Neural cell (in vitro differentiated cells): ENCODE measurements at regions not wholly inside any gene's neighbourhood (a gene's known extent, or its start where the extent isn't known, plus 50 kb on each side); places are given as distances from the start of the nearest gene placed in this dataset.

Source experiments
- H2AFZ ChIP-seq: fragments of 200-600, 300-800 bp; sonication (generic), shearing (Covaris generic); 2 replicates; pipeline ENCODE4 v1.6.0; 2014; ENCODE audit warnings: low read depth, mild to moderate bottlenecking, antibody characterized with exemption, low read length, moderate library complexity
- H3F3A ChIP-seq: fragments of 200-600 bp; shearing (Covaris generic); 2 replicates; pipeline ENCODE4 v1.6.1; 2016; ENCODE audit warnings: mild to moderate bottlenecking, moderate library complexity, mixed read lengths, antibody characterized with exemption, low read length; ENCODE audit not compliant: insufficient read depth, poor library complexity, severe bottlenecking
- H3K27ac ChIP-seq: fragments of 200-600, 300-800 bp; sonication (generic), shearing (Covaris generic); 2 replicates; pipeline ENCODE4 v1.5.1; 2014; ENCODE audit warnings: mild to moderate bottlenecking, low read length, moderate library complexity
- H3K27me3 ChIP-seq: fragments of 300-800, 200-600 bp; sonication (generic), shearing (Covaris generic); 2 replicates; pipeline ENCODE4 v1.6.0; 2014; ENCODE audit warnings: mild to moderate bottlenecking, low read depth, low read length, moderate library complexity; ENCODE audit not compliant: insufficient read depth
- H3K36me3 ChIP-seq: fragments of 300-800, 200-600 bp; sonication (generic), shearing (Covaris generic); 2 replicates; pipeline ENCODE4 v1.5.1; 2014; ENCODE audit warnings: mild to moderate bottlenecking, antibody characterized with exemption, low read length, moderate library complexity; ENCODE audit not compliant: insufficient read depth
- H3K4me2 ChIP-seq: fragments of 300-800, 200-600 bp; sonication (generic), shearing (Covaris generic); 2 replicates; pipeline ENCODE4 v1.6.0; 2014; ENCODE audit warnings: mild to moderate bottlenecking, low read length
- H3K4me3 ChIP-seq: fragments of 300-800, 200-600 bp; sonication (generic), shearing (Covaris generic); 2 replicates; pipeline ENCODE4 v1.5.1; 2014; ENCODE audit warnings: mild to moderate bottlenecking, low read length, moderate library complexity
- H3K79me2 ChIP-seq: fragments of 200-600 bp; shearing (Covaris generic); replicated peaks from 2 replicates; pipeline ENCODE4 v1.6.0; 2014; ENCODE audit warnings: mild to moderate bottlenecking, low read length, moderate library complexity; ENCODE audit not compliant: insufficient read depth
- H3K9ac ChIP-seq: fragments of 300-800, 200-600 bp; sonication (generic), shearing (Covaris generic); 2 replicates; pipeline ENCODE4 v1.6.1; 2016; ENCODE audit warnings: mild to moderate bottlenecking, low read length, mixed read lengths
- H3K9me2 ChIP-seq: fragments of 200-600 bp; shearing (Covaris generic); 2 replicates; pipeline ENCODE4 v1.6.1; 2016; ENCODE audit warnings: mild to moderate bottlenecking, low read length, mixed read lengths; ENCODE audit not compliant: insufficient read depth
- H3K9me3 ChIP-seq: fragments of 200-600, 300-800 bp; sonication (generic), shearing (Covaris generic); 2 replicates; pipeline ENCODE4 v1.6.1; 2016; ENCODE audit warnings: mild to moderate bottlenecking, mixed run types, low read length, moderate library complexity, mixed read lengths
- H4K20me1 ChIP-seq: fragments of 200-600 bp; shearing (Covaris generic); 2 replicates; pipeline ENCODE4 v1.6.1; 2016; ENCODE audit warnings: mild to moderate bottlenecking, mixed run types; ENCODE audit not compliant: insufficient read depth
- EP300 ChIP-seq: fragments of 450-650 bp; conservative IDR thresholded peaks from 2 replicates; pipeline ENCODE4 v1.6.1; 2014; ENCODE audit warnings: antibody characterized with exemption, mild to moderate bottlenecking, moderate library complexity; ENCODE audit not compliant: poor library complexity, severe bottlenecking
- EZH2 ChIP-seq: fragments of 200-600, 300-800 bp; shearing (Covaris generic), sonication (generic); IDR thresholded peaks from 2 replicates; pipeline ENCODE4 v1.6.1; 2014; ENCODE audit warnings: antibody characterized with exemption, low read length, borderline replicate concordance, mild to moderate bottlenecking; ENCODE audit not compliant: insufficient read depth, poor library complexity, severe bottlenecking
- MXI1 ChIP-seq: fragments of 450-650 bp; conservative IDR thresholded peaks from 2 replicates; pipeline ENCODE4 v1.6.1; 2014; ENCODE audit warnings: antibody characterized with exemption, mild to moderate bottlenecking; ENCODE audit not compliant: poor library complexity, severe bottlenecking
- POLR2AphosphoS5 ChIP-seq: IDR thresholded peaks from 2 replicates; pipeline ENCODE4 v1.6.1; 2012
- RAD21 ChIP-seq: fragments of 450-650 bp; conservative IDR thresholded peaks from 2 replicates; pipeline ENCODE4 v1.6.1; 2014; ENCODE audit warnings: antibody characterized with exemption, mild to moderate bottlenecking, moderate library complexity
- REST ChIP-seq: IDR thresholded peaks from 2 replicates; pipeline ENCODE4 v1.6.1; 2012; ENCODE audit warnings: borderline replicate concordance
- SMC3 ChIP-seq: fragments of 450-650 bp; conservative IDR thresholded peaks from 2 replicates; pipeline ENCODE4 v1.6.1; 2014; ENCODE audit warnings: antibody characterized with exemption, mild to moderate bottlenecking, moderate library complexity; ENCODE audit not compliant: poor library complexity
- TAF1 ChIP-seq: IDR thresholded peaks from 2 replicates; pipeline ENCODE4 v1.6.1; 2012; ENCODE audit warnings: low read depth
- TF ChIP-seq, protein P1 (sequence below): fragments of 450-650 bp; IDR thresholded peaks from 2 replicates; pipeline ENCODE4 v1.5.1; 2014; ENCODE audit warnings: antibody characterized with exemption, mild to moderate bottlenecking, moderate library complexity; ENCODE audit not compliant: poor library complexity, severe bottlenecking

GRCh38 chr16:13307851-13308250 lies 406.5 kb downstream of the SHISA9 start:
- no peaks in the 10 kb centered on the region for H3K79me2 ChIP-seq
- TF ChIP-seq, protein P1, sequence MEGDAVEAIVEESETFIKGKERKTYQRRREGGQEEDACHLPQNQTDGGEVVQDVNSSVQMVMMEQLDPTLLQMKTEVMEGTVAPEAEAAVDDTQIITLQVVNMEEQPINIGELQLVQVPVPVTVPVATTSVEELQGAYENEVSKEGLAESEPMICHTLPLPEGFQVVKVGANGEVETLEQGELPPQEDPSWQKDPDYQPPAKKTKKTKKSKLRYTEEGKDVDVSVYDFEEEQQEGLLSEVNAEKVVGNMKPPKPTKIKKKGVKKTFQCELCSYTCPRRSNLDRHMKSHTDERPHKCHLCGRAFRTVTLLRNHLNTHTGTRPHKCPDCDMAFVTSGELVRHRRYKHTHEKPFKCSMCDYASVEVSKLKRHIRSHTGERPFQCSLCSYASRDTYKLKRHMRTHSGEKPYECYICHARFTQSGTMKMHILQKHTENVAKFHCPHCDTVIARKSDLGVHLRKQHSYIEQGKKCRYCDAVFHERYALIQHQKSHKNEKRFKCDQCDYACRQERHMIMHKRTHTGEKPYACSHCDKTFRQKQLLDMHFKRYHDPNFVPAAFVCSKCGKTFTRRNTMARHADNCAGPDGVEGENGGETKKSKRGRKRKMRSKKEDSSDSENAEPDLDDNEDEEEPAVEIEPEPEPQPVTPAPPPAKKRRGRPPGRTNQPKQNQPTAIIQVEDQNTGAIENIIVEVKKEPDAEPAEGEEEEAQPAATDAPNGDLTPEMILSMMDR, result no peak
- no peak for TF ChIP-seq SMC3
- no peak for TF ChIP-seq POLR2AphosphoS5
- no peak for TF ChIP-seq RAD21
- no peak for TF ChIP-seq REST
- no peak for TF ChIP-seq TAF1
- TF ChIP-seq MXI1, result no peak
- TF ChIP-seq EP300, result no peak
- no peak for TF ChIP-seq EZH2
- H3K9me2 ChIP-seq, result no peaks in the 10 kb centered on the region
- no peaks in the 10 kb centered on the region for H3K27me3 ChIP-seq
- no peak overlapping the region for H3K4me2 ChIP-seq
- H3K36me3 ChIP-seq, result no peaks in the 10 kb centered on the region
- no peak overlapping the region for H3K4me3 ChIP-seq
- H3F3A ChIP-seq, result no peaks in the 10 kb centered on the region
- no peaks in the 10 kb centered on the region for H4K20me1 ChIP-seq
- no peaks in the 10 kb centered on the region for H3K9me3 ChIP-seq
- H3K9ac ChIP-seq, result no peak overlapping the region
- H2AFZ ChIP-seq, result no peak overlapping the region
- no peak overlapping the region for H3K27ac ChIP-seq

DNA sequence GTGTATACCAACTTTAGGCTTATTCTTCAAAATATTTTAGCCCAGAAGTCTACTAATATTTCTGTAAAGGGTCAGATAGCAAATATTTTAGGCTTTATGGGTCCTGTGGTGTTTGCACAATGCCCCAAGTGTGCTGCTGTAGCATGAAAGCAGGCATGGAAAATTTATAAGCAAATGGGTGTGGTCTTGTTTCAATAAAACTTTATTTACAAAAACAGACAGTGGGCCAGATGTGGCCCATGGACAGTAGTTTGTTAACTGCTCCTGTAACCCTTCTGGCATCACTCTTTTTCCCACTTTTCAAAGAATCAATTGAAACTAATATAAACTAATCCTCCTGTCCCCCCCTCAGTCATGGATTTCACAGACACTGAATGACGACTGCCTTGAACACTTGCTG lies 410.7 kb downstream of the SHISA9 start:
- H2AFZ ChIP-seq, result no peak overlapping the region
- no peaks in the 10 kb centered on the region for H3K36me3 ChIP-seq
- no peak overlapping the region for H3K27ac ChIP-seq
- H3K9me2 ChIP-seq, result no peaks in the 10 kb centered on the region
- H3K9ac ChIP-seq, result no peak overlapping the region
- no peaks in the 10 kb centered on the region for H3F3A ChIP-seq
- TF ChIP-seq, protein P1, result no peak
- TF ChIP-seq MXI1, result no peak
- no peak for TF ChIP-seq TAF1
- TF ChIP-seq POLR2AphosphoS5, result no peak
- no peak for TF ChIP-seq SMC3
- no peak for TF ChIP-seq REST
- TF ChIP-seq RAD21, result no peak
- TF ChIP-seq EP300, result no peak
- TF ChIP-seq EZH2, result no peak
- H3K9me3 ChIP-seq, result no peaks in the 10 kb centered on the region
- no peak overlapping the region for H3K4me2 ChIP-seq
- H3K27me3 ChIP-seq, result no peaks in the 10 kb centered on the region
- H4K20me1 ChIP-seq, result no peaks in the 10 kb centered on the region
- H3K4me3 ChIP-seq, result no peak overlapping the region
- no peaks in the 10 kb centered on the region for H3K79me2 ChIP-seq
